ENCODE measurements at regions not wholly inside any gene's neighbourhood (a gene's known extent, or its start where the extent isn't known, plus 50 kb on each side); places are given as distances from the start of the nearest gene placed in this dataset.

DNA sequence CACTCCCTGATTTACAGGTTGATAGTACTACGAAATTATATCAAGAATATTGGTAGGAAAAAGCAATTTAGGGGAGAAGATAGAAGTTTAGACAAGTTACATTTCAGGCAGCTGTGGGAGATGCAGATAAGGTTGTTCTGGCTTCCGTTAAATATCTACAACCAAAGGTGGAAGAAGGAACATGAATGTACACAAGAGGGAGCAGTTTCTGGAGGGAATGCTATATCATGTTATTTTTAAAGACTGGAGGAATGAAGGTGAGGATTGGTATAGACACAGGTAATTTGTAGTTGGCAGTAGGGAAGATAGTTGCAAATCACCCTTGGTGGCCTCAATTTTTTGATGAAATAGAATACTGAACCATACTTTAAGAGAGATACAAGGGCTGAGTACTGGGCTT lies 187.3 kb upstream of the NMUR2 start:
- H3K79me2 ChIP-seq (ENCODE audit: insufficient read depth, low read length): no peaks in the 10 kb centered on the region
- DNase-seq (ENCODE audit: low read depth, low spot score) (no peak), ATAC-seq (no peak)
- H3K9ac ChIP-seq (ENCODE audit: low read length): no peak overlapping the region
- ChIA-PET POLR2A (no interaction called here), RAD21 (ENCODE audit: low non-redundant PET in 1 of 2, low total read pairs in 2 of 2, uncharacterized antibody in 2 of 2, unreplicated experiment in 2 of 2) (no interaction called here), CTCF (no interaction called here)
- no peak overlapping the region for H3K27ac ChIP-seq (ENCODE audit: low read depth, low read length)
- H3K4me2 ChIP-seq (ENCODE audit: low read length): no peak overlapping the region
- H4K20me1 ChIP-seq (ENCODE audit: insufficient read depth): no peaks in the 10 kb centered on the region
- no peaks in the 10 kb centered on the region for H3K27me3 ChIP-seq (ENCODE audit: insufficient read depth, low read length)
- intact Hi-C loops (cut with micrococcal nuclease): no loop called here
- H2AFZ ChIP-seq (ENCODE audit: low read depth, low read length, poor library complexity, severe bottlenecking): no peak overlapping the region
- H3K4me1 ChIP-seq (ENCODE audit: control insufficient read depth in 1 of 2, insufficient read depth in 2 of 2, low read length in 2 of 2): no peaks in the 10 kb centered on the region
- H3K36me3 ChIP-seq (ENCODE audit: control insufficient read depth in 1 of 2, insufficient read depth in 2 of 2, low read length in 2 of 2): no peaks in the 10 kb centered on the region
- no TSS peak for BruUV-seq (replicated peaks)
- TF ChIP-seq, protein P1, sequence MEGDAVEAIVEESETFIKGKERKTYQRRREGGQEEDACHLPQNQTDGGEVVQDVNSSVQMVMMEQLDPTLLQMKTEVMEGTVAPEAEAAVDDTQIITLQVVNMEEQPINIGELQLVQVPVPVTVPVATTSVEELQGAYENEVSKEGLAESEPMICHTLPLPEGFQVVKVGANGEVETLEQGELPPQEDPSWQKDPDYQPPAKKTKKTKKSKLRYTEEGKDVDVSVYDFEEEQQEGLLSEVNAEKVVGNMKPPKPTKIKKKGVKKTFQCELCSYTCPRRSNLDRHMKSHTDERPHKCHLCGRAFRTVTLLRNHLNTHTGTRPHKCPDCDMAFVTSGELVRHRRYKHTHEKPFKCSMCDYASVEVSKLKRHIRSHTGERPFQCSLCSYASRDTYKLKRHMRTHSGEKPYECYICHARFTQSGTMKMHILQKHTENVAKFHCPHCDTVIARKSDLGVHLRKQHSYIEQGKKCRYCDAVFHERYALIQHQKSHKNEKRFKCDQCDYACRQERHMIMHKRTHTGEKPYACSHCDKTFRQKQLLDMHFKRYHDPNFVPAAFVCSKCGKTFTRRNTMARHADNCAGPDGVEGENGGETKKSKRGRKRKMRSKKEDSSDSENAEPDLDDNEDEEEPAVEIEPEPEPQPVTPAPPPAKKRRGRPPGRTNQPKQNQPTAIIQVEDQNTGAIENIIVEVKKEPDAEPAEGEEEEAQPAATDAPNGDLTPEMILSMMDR (IDR thresholded peaks at IDR 0.05 in 2 of 3, conservative IDR thresholded peaks at IDR 0.05 in 1 of 3; ENCODE audit: borderline replicate concordance in 1 of 3, insufficient read depth in 1 of 3, low read depth in 2 of 3, low read length in 2 of 3): 0 out of 6 replicates have a peak, but pooled peaks of 1 of the 3 experiments have one; percentile 9
- TF ChIP-seq YY1 (IDR thresholded peaks at IDR 0.05; ENCODE audit: extremely low read depth, insufficient replicate concordance, low read depth, low read length): no peak
- no peak overlapping the region for H3K4me3 ChIP-seq (replicated peaks in 1 of 2; ENCODE audit: low read depth in 1 of 2, low read length in 2 of 2)
- no peaks in the 10 kb centered on the region for H3K9me3 ChIP-seq (ENCODE audit: control insufficient read depth in 1 of 2, insufficient read depth in 1 of 2, low read depth in 1 of 2, low read length in 2 of 2)
- no peaks in the 10 kb centered on the region for H3K9me2 ChIP-seq (ENCODE audit: insufficient read depth)

DNA sequence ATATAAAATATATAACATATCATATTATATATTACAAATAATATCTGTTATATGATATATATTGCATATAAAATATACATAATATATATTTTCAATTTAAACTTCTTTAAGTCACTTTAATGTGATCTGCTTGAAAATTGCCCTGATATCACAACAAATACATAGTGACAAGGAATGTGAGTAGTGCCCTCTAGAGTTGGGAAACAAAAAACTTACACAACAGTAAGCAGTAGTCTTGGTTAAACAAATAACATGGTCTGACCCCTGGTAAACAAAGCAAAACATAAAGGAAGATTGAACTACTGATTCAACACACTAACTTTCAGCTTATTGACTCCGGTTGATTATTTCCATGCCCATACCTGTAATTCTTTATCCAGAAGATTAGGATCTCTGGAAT lies 188.3 kb upstream of the NMUR2 start:
- RAD21 ChIA-PET (ENCODE audit: low non-redundant PET in 1 of 2, low total read pairs in 2 of 2, uncharacterized antibody in 2 of 2, unreplicated experiment in 2 of 2): no interaction called here
- no TSS peak for BruUV-seq (replicated peaks)
- Histone ChIP-seq H3K79me2 (ENCODE audit: insufficient read depth, low read length) (no peaks in the 10 kb centered on the region), H4K20me1 (ENCODE audit: insufficient read depth) (no peaks in the 10 kb centered on the region), H3K36me3 (ENCODE audit: control insufficient read depth in 1 of 2, insufficient read depth in 2 of 2, low read length in 2 of 2) (no peaks in the 10 kb centered on the region), H3K9ac (ENCODE audit: low read length) (no peak overlapping the region), H3K27me3 (ENCODE audit: insufficient read depth, low read length) (no peaks in the 10 kb centered on the region), H3K4me2 (ENCODE audit: low read length) (no peak overlapping the region), H3K4me3 (replicated peaks in 1 of 2; ENCODE audit: low read depth in 1 of 2, low read length in 2 of 2) (no peak overlapping the region), H3K4me1 (ENCODE audit: control insufficient read depth in 1 of 2, insufficient read depth in 2 of 2, low read length in 2 of 2) (no peaks in the 10 kb centered on the region), H2AFZ (ENCODE audit: low read depth, low read length, poor library complexity, severe bottlenecking) (no peak overlapping the region), H3K27ac (ENCODE audit: low read depth, low read length) (no peak overlapping the region), H3K9me3 (ENCODE audit: control insufficient read depth in 1 of 2, insufficient read depth in 1 of 2, low read depth in 1 of 2, low read length in 2 of 2) (no peaks in the 10 kb centered on the region), H3K9me2 (ENCODE audit: insufficient read depth) (no peaks in the 10 kb centered on the region)
- intact Hi-C loops (cut with micrococcal nuclease): no loop called here
- CTCF ChIA-PET: no interaction called here
- DNase-seq (ENCODE audit: low read depth, low spot score) (no peak), ATAC-seq (no peak)
- TF ChIP-seq ELF1 (IDR thresholded peaks at IDR 0.05; ENCODE audit: borderline replicate concordance, low read depth) (no peak), SP1 (IDR thresholded peaks at IDR 0.05; ENCODE audit: low read depth) (no peak), EZH2phosphoT487 (IDR thresholded peaks at IDR 0.05; ENCODE audit: borderline replicate concordance) (no peak)
- TF ChIP-seq, protein P2, sequence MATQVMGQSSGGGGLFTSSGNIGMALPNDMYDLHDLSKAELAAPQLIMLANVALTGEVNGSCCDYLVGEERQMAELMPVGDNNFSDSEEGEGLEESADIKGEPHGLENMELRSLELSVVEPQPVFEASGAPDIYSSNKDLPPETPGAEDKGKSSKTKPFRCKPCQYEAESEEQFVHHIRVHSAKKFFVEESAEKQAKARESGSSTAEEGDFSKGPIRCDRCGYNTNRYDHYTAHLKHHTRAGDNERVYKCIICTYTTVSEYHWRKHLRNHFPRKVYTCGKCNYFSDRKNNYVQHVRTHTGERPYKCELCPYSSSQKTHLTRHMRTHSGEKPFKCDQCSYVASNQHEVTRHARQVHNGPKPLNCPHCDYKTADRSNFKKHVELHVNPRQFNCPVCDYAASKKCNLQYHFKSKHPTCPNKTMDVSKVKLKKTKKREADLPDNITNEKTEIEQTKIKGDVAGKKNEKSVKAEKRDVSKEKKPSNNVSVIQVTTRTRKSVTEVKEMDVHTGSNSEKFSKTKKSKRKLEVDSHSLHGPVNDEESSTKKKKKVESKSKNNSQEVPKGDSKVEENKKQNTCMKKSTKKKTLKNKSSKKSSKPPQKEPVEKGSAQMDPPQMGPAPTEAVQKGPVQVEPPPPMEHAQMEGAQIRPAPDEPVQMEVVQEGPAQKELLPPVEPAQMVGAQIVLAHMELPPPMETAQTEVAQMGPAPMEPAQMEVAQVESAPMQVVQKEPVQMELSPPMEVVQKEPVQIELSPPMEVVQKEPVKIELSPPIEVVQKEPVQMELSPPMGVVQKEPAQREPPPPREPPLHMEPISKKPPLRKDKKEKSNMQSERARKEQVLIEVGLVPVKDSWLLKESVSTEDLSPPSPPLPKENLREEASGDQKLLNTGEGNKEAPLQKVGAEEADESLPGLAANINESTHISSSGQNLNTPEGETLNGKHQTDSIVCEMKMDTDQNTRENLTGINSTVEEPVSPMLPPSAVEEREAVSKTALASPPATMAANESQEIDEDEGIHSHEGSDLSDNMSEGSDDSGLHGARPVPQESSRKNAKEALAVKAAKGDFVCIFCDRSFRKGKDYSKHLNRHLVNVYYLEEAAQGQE (IDR thresholded peaks at IDR 0.05; ENCODE audit: low read depth): no peak
- TF ChIP-seq, protein P1 (IDR thresholded peaks at IDR 0.05 in 2 of 3, conservative IDR thresholded peaks at IDR 0.05 in 1 of 3; ENCODE audit: borderline replicate concordance in 1 of 3, insufficient read depth in 1 of 3, low read depth in 2 of 3, low read length in 2 of 3): peak in 2 of 3 experiments; percentile 4 to 28; a peak in 1 of 6 replicates
- POLR2A ChIA-PET: no interaction called here
